PC-9 (cell line): ENCODE measurements at regions not wholly inside any gene's neighbourhood (a gene's known extent, or its start where the extent isn't known, plus 50 kb on each side); places are given as distances from the start of the nearest gene placed in this dataset.

Source experiments
- CTCF ChIP-seq: fragments of 200-600 bp; sonication (generic); conservative IDR thresholded peaks from 2 replicates; pipeline ENCODE4 v1.6.1; 2017; ENCODE audit warnings: mixed run types, antibody characterized with exemption, mild to moderate bottlenecking, moderate library complexity
- EZH2 ChIP-seq: fragments of 200-600 bp; sonication (generic); IDR thresholded peaks from 2 replicates; pipeline ENCODE4 v1.8.0; 2017; ENCODE audit warnings: antibody characterized with exemption, low read depth

GRCh38 chrX:51155157-51155556, 177.5 kb upstream of the NUDT10 start:
- no peak for TF ChIP-seq CTCF
- TF ChIP-seq EZH2 = no peak
